PC-3 (cell line): ENCODE measurements at regions not wholly inside any gene's neighbourhood (a gene's known extent, or its start where the extent isn't known, plus 50 kb on each side); places are given as distances from the start of the nearest gene placed in this dataset.

Experiments
- ATAC-seq: fragments of 200-7000 bp; cut with Tn5 transposase; 2 replicates; pipeline ENCODE4 v1.9.1; 2020; ENCODE audit warnings: mild to moderate bottlenecking, moderate library complexity
- BruUV-seq: library from RNA; stranded (reverse); fragments of 400-500 nt; replicated peaks from 2 replicates; lab custom pipeline; 2021; lab: Mats Ljungman, UMichigan
- CTCF ChIA-PET: fragments of 300-600 bp; sonication (Branson Sonifier 250); formaldehyde crosslinking; loops from one replicate; lab custom pipeline; 2022; ENCODE audit warnings: antibody characterized with exemption; lab: Charles Lee
- POLR2A ChIA-PET: fragments of 300-600 bp; sonication (Branson Sonifier 250); formaldehyde crosslinking; loops from one replicate; lab custom pipeline; 2022; ENCODE audit warnings: antibody characterized with exemption; ENCODE audit not compliant: unreplicated experiment; lab: Charles Lee
- DNase-seq: peaks from one replicate; pipeline ENCODE4 v3.0.0-alpha.2; 2015
- H2AFZ ChIP-seq: fragments of 300-600 bp; sonication (generic); 2 replicates; pipeline ENCODE4 v1.6.0; 2016; ENCODE audit warnings: antibody characterized with exemption, low read length
- H3F3A ChIP-seq: fragments of 300-600 bp; sonication (generic); one replicate; pipeline ENCODE4 v1.6.0; 2017; ENCODE audit warnings: antibody characterized with exemption, low read length, control low read depth, mild to moderate bottlenecking; ENCODE audit not compliant: unreplicated experiment
- H3K27ac ChIP-seq: fragments of 300-600 bp; sonication (generic); 2 replicates; pipeline ENCODE4 v1.5.1; 2016; ENCODE audit warnings: mild to moderate bottlenecking, low read length
- H3K27me3 ChIP-seq: fragments of 300-600 bp; sonication (generic); 2 replicates; pipeline ENCODE4 v1.6.1; 2016; ENCODE audit warnings: low read length, mixed read lengths
- H3K36me3 ChIP-seq: fragments of 300-600 bp; sonication (generic); 2 replicates; pipeline ENCODE4 v1.6.1; 2016; ENCODE audit warnings: low read depth, mixed run types, low read length, mixed read lengths
- H3K4me1 ChIP-seq: fragments of 300-600 bp; sonication (generic); 2 replicates; pipeline ENCODE4 v1.5.1; 2016; ENCODE audit warnings: low read length; ENCODE audit not compliant: insufficient read depth
- H3K4me2 ChIP-seq: fragments of 300-600 bp; sonication (generic); 2 replicates; pipeline ENCODE4 v1.6.0; 2016; ENCODE audit warnings: low read length
- H3K4me3 ChIP-seq: fragments of 300-600 bp; sonication (generic); 2 replicates; pipeline ENCODE4 v1.5.1; 2016; ENCODE audit warnings: mild to moderate bottlenecking, low read length, mixed read lengths
- H3K79me2 ChIP-seq: fragments of 300-600 bp; sonication (generic); 2 replicates; pipeline ENCODE4 v1.6.1; 2017; ENCODE audit warnings: low read length, mixed read lengths
- H3K9ac ChIP-seq: fragments of 300-600 bp; sonication (generic); 2 replicates; pipeline ENCODE4 v1.6.0; 2016; ENCODE audit warnings: mild to moderate bottlenecking, low read length
- H3K9me2 ChIP-seq: fragments of 300-600 bp; sonication (generic); replicated peaks from 2 replicates; pipeline ENCODE4 v1.6.1; 2016; ENCODE audit warnings: mixed run types, low read length, mixed read lengths
- H3K9me3 ChIP-seq: fragments of 300-600 bp; sonication (generic); 2 replicates; pipeline ENCODE4 v1.6.1; 2016; ENCODE audit warnings: low read length, mixed read lengths
- H4K20me1 ChIP-seq: fragments of 300-600 bp; sonication (generic); 2 replicates; pipeline ENCODE4 v1.6.1; 2016; ENCODE audit warnings: low read length, mixed read lengths
- EZH2 ChIP-seq: fragments of 300-600 bp; sonication (generic); IDR thresholded peaks from one replicate; pipeline ENCODE4 v1.6.1; 2017; ENCODE audit warnings: antibody characterized with exemption, mild to moderate bottlenecking, low read length; ENCODE audit not compliant: unreplicated experiment
- EZH2phosphoT487 ChIP-seq: fragments of 300-600 bp; sonication (generic); IDR thresholded peaks from 2 replicates; pipeline ENCODE4 v1.6.1; 2018; ENCODE audit warnings: mild to moderate bottlenecking, antibody characterized with exemption, low read length, borderline replicate concordance
- intact Hi-C: fragments of 100-400 bp; cut with micrococcal nuclease; formaldehyde crosslinking; loops from 2 replicates; pipeline ENCODE4 v1.9.0; 2023
- TF ChIP-seq, protein P1 (sequence below): fragments of 300-600 bp; sonication (generic); conservative IDR thresholded peaks from 2 replicates; pipeline ENCODE4 v1.5.1; 2017; ENCODE audit warnings: antibody characterized with exemption, low read depth, mild to moderate bottlenecking, low read length

- Histone ChIP-seq H2AFZ (no peak overlapping the region), H3K9me3 (no peaks in the 10 kb centered on the region), H3K4me1 (no peaks in the 10 kb centered on the region), H3F3A (no peaks in the 10 kb centered on the region), H3K36me3 (no peaks in the 10 kb centered on the region), H3K4me2 (no peak overlapping the region), H4K20me1 (no peaks in the 10 kb centered on the region), H3K9ac (no peak overlapping the region), H3K4me3 (no peak overlapping the region), H3K27ac (no peak overlapping the region), H3K79me2 (no peaks in the 10 kb centered on the region), H3K27me3 (no peaks in the 10 kb centered on the region), H3K9me2 (no peaks in the 10 kb centered on the region)
- ATAC-seq (no peak), DNase-seq (no peak)
- intact Hi-C loops, result no loop called here
- TF ChIP-seq EZH2phosphoT487 (no peak), EZH2 (no peak)
- TF ChIP-seq, protein P1, sequence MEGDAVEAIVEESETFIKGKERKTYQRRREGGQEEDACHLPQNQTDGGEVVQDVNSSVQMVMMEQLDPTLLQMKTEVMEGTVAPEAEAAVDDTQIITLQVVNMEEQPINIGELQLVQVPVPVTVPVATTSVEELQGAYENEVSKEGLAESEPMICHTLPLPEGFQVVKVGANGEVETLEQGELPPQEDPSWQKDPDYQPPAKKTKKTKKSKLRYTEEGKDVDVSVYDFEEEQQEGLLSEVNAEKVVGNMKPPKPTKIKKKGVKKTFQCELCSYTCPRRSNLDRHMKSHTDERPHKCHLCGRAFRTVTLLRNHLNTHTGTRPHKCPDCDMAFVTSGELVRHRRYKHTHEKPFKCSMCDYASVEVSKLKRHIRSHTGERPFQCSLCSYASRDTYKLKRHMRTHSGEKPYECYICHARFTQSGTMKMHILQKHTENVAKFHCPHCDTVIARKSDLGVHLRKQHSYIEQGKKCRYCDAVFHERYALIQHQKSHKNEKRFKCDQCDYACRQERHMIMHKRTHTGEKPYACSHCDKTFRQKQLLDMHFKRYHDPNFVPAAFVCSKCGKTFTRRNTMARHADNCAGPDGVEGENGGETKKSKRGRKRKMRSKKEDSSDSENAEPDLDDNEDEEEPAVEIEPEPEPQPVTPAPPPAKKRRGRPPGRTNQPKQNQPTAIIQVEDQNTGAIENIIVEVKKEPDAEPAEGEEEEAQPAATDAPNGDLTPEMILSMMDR, result no peak
- no TSS peak for BruUV-seq
- ChIA-PET POLR2A (no interaction called here), CTCF (no interaction called here)
Measured at GRCh38 chr6:115720900-115721299, 339.8 kb downstream of the FRK start.

DNA sequence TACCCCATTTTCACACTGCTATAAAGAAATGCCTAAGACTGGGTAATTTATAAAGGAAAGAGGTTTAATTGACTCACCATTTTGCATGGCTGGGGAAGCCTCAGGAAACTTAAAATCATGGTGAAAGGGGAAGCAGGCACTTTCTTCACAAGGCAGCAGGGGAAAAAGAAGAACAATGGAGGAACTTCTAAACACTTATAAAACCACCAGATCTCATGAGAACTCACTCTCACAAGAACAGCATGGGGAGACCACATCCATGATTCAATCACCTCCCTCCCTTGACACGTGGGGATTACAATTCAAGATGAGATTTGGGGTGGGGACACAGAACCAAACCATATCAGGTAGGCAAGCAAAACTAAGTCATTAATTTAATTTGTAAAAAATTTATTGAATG lies 343.2 kb downstream of the FRK start:
- no peak overlapping the region for H2AFZ ChIP-seq
- no peaks in the 10 kb centered on the region for H3K4me1 ChIP-seq
- no peaks in the 10 kb centered on the region for H3K9me2 ChIP-seq
- H3K36me3 ChIP-seq, result no peaks in the 10 kb centered on the region
- no peaks in the 10 kb centered on the region for H4K20me1 ChIP-seq
- DNase-seq (no peak), ATAC-seq (no peak)
- ChIA-PET CTCF (no interaction called here), POLR2A (no interaction called here)
- H3K9me3 ChIP-seq, result no peaks in the 10 kb centered on the region
- no peaks in the 10 kb centered on the region for H3K79me2 ChIP-seq
- intact Hi-C loops, result no loop called here
- no peak overlapping the region for H3K9ac ChIP-seq
- H3K4me2 ChIP-seq, result no peak overlapping the region
- H3K4me3 ChIP-seq, result no peak overlapping the region
- TF ChIP-seq EZH2, result no peak
- no peak for TF ChIP-seq EZH2phosphoT487
- no peaks in the 10 kb centered on the region for H3F3A ChIP-seq
- no peak overlapping the region for H3K27ac ChIP-seq
- no TSS peak for BruUV-seq
- H3K27me3 ChIP-seq, result peaks cover 2% of the 10 kb centered on the region; the same call in 1 of the 2 replicates

DNA sequence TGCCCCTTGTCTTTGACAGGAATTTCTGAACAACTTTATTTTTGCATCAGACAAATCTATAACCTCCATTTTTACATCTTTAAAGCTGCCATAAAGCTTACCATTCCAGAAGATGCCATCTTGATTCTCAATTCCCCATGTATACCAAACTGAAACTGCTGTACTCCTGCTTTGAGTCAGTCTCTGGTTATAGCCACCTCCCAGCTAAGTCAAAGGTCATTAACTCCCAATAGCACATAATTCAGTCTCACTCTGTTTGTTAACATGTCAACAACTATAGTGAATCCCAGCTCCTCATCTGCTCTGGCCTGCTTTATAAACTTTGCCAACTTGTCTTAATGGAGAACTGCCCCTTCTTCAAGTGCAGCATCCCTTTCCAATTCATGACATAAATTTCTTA lies 343.6 kb downstream of the FRK start:
- H3K4me1 ChIP-seq, result no peaks in the 10 kb centered on the region
- H3K9ac ChIP-seq, result no peak overlapping the region
- ATAC-seq, result no peak
- ChIA-PET POLR2A (no interaction called here), CTCF (no interaction called here)
- H3K4me2 ChIP-seq, result no peak overlapping the region
- DNase-seq, result no peak
- no peak for TF ChIP-seq EZH2phosphoT487
- TF ChIP-seq, protein P1, result no peak
- no peak for TF ChIP-seq EZH2
- H3K27ac ChIP-seq, result no peak overlapping the region
- no peak overlapping the region for H3K4me3 ChIP-seq
- no peaks in the 10 kb centered on the region for H3K9me2 ChIP-seq
- H3K79me2 ChIP-seq, result no peaks in the 10 kb centered on the region
- H2AFZ ChIP-seq, result no peak overlapping the region
- intact Hi-C loops, result no loop called here
- no TSS peak for BruUV-seq
- H3F3A ChIP-seq, result no peaks in the 10 kb centered on the region
- no peaks in the 10 kb centered on the region for H3K36me3 ChIP-seq
- H3K27me3 ChIP-seq, result peaks cover 5% of the 10 kb centered on the region; the same call in 1 of the 2 replicates
- H4K20me1 ChIP-seq, result no peaks in the 10 kb centered on the region
- H3K9me3 ChIP-seq, result no peaks in the 10 kb centered on the region
